CD4-positive, alpha-beta T cell treated with Interferon alpha-2 for 1 hour (primary cell): ENCODE measurements at regions not wholly inside any gene's neighbourhood (a gene's known extent, or its start where the extent isn't known, plus 50 kb on each side); places are given as distances from the start of the nearest gene placed in this dataset.
A peak's percentile ranks its signal among the peaks of the same experiment; 100 is the strongest.
"Not testable (repeated sequence)": the region's sequence is repeated elsewhere in the genome, so short reads cannot be mapped to it uniquely, and the experiment has no call there.

Source experiments
- DNase-seq, 2 donors: peaks; one replicate each; pipeline ENCODE4 v3.0.0-alpha.2; 2020 to 2022

DNA sequence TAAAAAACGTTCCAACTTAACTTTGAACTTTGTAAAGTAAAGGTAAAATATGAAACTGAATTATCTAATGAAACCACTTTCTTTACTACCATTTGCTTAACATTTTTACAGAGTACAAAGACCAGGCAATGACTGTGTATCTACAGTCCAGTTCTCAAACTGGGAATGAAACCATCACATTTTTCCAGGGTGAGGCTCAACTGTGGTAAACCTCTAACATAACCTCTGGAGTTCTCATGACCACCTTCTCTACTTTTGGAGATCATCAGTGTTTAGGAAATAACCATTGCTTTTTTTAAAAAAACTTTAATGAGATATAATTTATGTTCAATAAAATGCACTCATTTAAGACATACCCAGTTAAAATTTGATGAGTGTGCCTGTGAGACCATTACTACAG, 223.5 kb downstream of the RNF152 start:
- DNase-seq = no peak

DNA sequence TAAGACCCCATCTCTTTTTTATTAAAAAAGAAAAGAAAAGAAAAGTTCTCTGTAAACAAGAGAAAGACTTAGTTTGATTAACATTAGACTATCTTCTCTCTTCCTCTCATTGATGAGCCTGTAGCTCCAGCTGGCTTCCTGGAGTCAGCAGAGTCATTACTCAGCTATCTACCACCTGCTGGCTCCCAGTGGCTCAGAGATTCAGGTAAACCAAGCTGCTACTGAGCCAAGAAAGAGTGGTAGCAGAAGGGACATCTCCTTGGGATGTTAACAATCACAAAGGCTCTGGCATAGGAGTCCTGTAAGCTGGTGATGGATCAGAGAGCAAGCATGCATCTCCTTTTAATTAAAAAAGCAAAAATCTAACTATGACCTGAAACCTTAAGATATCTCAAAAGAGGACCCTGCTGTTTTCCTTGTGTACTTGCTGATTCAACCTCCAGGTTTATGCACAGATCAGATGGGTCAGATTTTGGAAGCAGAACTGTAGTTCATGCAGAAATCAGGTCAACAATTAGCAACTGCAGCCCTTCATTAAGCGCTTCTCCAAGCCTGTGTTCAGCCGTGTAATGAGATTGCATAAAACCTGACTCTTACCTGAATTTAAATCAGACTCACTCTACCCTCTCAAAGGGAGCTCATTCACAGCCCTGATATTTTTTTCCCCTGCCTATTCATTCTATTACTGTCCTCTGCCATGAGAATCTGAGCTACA, 225.8 kb downstream of the RNF152 start:
- no peak for DNase-seq

DNA sequence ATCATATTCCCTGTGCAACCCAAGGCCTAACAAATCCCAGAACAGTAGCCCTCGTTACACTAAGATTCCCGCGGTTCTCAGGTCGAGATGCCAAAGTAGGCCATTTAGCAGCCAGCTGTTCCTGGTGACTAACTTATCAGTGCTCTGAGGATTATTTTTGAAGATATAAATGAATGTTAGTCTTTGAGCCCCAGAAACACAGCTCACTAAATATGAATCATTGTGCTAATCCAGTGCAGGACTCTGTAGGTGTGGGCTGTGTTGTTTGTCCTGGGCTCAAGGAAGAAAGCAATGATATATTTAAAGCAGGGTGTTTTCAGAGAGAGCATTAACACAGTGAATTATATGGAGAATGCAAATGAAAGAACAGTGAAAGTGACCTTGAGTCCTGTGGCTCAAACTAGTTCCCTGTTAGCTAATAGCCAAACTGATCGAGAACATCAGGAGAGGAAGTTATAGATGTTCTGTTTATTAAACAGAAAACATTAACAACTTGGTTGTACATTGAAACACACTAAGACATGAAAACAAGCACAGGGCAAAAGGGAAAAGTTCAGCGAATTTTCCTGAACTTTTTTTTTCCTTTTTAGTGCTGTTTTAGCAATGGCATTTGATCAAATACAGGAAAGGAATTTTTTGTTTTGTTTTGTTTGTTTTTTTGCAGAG, 228.3 kb downstream of the RNF152 start:
- no peak for DNase-seq

- no peak for DNase-seq
These were observed 230.1 kb downstream of the RNF152 start for GRCh38 chr18:61662726-61663125.

- no peak for DNase-seq
These were observed 234.4 kb downstream of the RNF152 start for GRCh38 chr18:61658431-61658830.

DNA sequence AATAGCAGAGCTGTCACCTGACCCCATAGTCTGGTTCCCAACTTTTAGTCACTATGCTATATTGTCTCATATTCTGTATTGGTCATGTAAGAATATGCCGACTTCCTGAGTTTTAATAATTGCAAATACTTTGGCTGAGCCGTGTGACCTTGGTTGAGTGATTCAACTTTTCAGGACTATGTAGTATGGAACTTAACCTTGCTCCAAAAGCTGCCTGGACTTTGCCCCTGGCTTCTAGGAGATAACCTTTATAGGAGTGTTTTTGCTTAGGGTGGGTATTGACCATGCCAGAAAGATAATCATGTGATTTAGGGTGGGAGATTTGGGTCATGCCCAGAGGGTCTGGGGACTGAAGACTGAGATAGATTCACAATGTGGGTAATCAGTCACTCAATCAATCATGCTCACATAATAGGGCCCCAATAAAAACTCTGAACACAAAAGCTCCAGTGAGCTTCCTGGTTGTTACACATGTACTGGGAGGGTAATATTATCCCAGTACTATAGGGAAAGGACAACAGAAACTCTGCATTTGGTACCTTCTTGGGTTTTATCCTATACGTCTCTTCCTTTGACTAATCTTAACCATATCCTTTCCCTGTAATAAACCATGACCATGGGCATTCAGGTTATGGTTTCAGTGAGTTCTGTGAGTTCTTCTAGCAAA, 235.6 kb downstream of the RNF152 start:
- DNase-seq = no peak

- DNase-seq = no peak
These were observed 237.2 kb downstream of the RNF152 start for GRCh38 chr18:61655630-61656029.

GRCh38 chr18:61653823-61654551, 238.8 kb downstream of the RNF152 start:
- no peak for DNase-seq

DNA sequence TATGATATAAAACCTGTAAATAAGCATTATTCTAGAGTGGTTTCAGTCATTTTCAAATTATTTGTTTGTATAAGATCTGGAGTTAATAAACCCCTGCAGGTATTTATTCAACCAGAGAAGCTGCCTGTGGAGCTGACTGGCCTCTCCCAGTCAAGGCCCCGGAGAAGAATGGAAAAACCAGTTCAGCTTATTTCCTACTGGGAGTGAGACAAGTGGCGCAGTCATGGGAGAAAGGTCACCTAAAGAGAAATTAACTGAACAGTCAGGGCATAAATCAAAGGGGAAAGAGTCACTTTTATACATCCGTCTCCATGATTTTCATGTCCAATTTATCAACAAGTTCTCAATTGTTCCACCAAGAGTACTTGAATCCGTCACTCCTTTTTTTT, 240.9 kb downstream of the RNF152 start:
- no peak for DNase-seq

DNA sequence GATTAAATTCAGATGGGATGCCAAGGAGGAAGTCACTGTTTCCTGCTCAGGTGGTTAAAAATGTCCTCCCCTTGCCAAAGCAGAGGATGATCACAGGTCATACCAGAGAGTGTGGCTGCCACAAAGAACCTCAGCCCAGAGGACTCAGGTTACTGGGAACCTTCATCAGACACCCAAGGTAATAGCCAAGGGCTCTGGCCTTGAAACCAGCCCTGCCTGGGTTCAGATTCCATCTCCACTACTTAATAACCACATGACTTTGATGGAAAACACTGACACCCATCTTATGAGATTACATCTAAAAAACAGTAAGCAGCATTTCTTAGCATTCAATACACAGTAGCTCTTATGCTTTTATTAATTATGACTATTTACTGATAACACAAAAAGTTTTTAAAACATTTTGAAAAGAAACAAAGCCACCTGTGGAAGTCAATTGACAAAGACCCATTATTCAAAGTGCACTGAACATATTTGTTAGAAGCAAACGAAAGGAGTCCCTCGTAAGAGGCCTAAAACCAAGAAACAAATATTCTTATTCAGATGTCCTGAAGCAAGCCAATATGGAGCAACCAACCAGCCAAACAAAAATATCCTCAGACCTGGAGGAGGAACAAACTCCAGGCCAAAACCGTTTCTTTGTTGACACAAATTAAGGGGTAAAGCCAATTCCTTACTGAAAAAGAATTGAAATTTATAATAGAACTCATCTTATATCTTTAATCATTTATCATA, 241.5 kb downstream of the RNF152 start:
- no peak for DNase-seq

DNA sequence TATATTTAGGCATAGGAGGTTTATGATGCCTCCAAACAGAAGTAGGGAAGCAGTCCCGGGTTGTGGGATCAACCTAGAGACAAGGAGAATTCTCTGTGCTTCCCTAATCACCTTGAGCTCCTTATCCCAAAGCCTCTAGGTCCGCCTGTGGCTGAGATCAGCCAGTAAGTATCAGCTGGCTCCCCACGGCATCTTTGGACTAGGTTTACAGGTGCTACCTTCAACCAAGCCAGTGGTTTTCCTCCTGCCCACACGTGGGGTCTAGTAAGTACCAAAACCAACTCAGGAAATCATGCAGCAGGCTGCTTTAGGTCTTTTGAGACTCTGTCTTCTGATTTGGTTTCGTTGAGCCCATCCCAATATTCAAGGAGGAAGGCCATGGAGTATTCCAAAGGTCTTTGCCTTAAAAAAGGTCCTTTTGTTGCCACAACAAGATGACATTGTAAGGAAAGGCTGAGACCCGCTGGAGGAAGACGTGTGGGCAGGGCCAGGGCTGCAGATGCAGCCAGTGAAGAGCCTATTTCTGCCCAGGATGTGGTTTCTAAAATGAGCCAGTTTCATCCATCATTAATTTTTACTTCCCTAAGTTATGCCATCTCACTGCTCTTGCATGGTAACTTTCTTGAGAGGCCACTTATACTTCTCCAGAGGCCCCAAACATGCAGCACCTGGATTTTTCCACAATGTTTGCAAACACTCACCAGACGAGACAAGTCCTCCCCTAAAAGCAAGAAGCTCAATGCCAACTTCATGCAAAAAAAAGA, 248.7 kb downstream of the RNF152 start:
- DNase-seq = no peak

- DNase-seq = no peak
These were observed 252.9 kb downstream of the RNF152 start for GRCh38 chr18:61639886-61640285.

GRCh38 chr18:61637905-61638595, 254.8 kb downstream of the RNF152 start:
- no peak for DNase-seq

GRCh38 chr18:61637319-61637718, 255.5 kb downstream of the RNF152 start:
- DNase-seq = no peak

DNA sequence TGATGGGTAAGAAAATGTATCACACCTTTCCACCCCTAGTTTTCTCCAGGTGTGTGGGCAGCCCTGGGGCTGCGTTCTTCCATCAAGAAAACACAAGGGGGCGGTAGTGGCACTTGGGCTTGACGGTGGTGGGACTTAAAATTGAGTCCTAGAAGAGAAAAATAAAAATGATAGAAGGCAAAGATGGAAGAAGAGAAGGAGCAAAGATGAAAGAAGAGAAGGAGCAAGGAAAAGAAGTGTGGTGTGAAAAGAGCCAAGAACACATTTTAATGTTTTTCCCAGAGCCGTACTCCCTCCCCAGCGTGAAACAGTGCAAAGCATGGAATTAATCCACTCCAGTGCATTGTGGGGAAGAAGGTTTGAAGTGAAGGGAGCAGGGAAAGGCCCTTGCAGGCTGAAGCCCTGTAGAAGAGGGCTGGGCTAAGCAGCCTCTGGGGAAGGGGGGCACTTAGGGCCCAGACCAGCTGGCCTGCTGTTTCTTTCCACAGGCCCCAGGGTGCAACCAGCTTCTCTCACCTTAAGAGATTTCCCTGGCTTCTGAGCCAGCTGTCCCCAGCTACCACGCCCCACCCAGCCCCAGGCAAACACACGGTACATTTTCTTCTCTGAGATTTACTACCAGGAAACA, 256.8 kb downstream of the RNF152 start:
- DNase-seq = peak in 1 of 2 donors; percentile 47

GRCh38 chr18:61628085-61628484, 264.7 kb downstream of the RNF152 start:
- DNase-seq = no peak

GRCh38 chr18:61624631-61625030, 268.2 kb downstream of the RNF152 start:
- not testable (repeated sequence) for DNase-seq

DNA sequence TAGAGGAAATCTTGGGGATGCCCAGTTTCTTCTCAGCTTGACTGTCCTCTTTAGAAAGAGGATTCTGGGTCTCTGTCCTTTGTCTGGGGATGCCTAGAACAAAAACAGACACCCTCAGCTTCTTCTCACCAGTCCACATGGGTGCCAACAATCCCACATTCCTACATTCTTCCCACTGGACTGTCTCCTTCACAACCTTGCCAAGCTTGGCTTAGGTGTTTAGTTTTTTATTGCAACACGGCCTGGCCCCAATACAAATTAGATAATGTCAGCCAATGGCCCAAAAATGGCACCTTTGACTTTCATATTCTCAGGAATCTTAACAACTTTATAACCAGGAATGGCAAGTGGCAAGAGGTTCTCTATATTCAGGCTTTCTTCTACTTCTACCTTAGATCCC, 273.0 kb downstream of the RNF152 start:
- no peak for DNase-seq

- no peak for DNase-seq
These were observed 274.0 kb downstream of the RNF152 start for GRCh38 chr18:61618816-61619215.

DNA sequence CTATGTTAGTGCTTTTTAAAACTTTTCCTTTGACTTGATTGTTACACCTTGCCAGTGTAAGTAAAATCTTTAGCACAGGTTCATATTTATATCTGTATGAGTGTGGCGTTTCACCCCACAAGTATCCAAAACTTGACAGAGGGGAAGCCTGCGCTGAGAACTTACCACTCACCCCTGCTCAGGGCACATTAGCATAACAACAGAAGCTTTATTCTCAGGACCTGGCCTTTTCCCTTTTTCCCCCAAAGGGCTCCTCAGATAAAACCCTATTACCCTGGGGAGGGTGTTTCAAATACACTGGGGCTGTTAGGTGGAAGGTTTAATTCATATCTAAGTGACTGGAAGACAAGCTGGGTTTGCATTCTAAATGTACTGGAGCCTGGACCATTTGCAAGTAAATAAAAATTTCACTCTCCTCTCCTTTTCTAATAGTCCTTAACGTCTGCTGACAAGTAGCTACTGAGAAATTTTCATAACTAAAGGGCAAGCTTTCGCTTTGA, 276.6 kb downstream of the RNF152 start:
- DNase-seq = no peak

DNA sequence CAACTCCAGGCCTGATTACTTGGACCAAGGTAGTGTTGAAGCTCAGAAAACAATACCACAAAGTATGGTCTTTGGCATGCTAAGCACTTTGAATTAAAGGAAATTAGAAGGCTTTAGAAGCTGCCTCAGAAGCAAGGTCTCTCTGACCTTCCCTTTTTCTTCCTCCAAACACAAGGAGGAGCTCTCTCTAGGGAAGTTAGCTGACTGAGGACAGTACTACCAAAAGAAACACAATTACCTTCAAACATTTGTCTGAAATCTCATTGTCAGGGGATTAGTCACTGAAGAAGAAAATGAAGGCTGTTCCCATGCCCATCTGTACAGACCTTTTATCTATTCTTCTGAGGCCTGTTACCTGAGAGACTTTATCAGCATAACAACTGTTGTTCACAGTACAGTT, 279.3 kb downstream of the CDH20 start:
- DNase-seq = no peak
